ENCODE measurements at regions not wholly inside any gene's neighbourhood (a gene's known extent, or its start where the extent isn't known, plus 50 kb on each side); places are given as distances from the start of the nearest gene placed in this dataset.

GRCh38 chr20:11067359-11067758, 393.6 kb upstream of the JAG1 start:
- Histone ChIP-seq H3K4me1 (no peaks in the 10 kb centered on the region), H3K36me3 (no peaks in the 10 kb centered on the region), H3K27me3 (no peaks in the 10 kb centered on the region), H3K4me3 (ENCODE audit: low read depth, low read length) (no peak overlapping the region), H3K9me3 (no peaks in the 10 kb centered on the region)
- TF ChIP-seq CTCF (IDR thresholded peaks at IDR 0.05; ENCODE audit: low read depth, low read length): no peak
- no peak for DNase-seq

- no peaks in the 10 kb centered on the region for H3K4me1 ChIP-seq
- no peak for DNase-seq
- no peak for TF ChIP-seq CTCF (IDR thresholded peaks at IDR 0.05; ENCODE audit: low read depth, low read length)
- no peak overlapping the region for H3K4me3 ChIP-seq (ENCODE audit: low read depth, low read length)
- no peaks in the 10 kb centered on the region for H3K36me3 ChIP-seq
- H3K9me3 ChIP-seq: no peaks in the 10 kb centered on the region
- no peaks in the 10 kb centered on the region for H3K27me3 ChIP-seq
Measured at GRCh38 chr20:11072982-11073381, 399.2 kb upstream of the JAG1 start.

- no peak for TF ChIP-seq CTCF (IDR thresholded peaks at IDR 0.05; ENCODE audit: low read depth, low read length)
- H3K27me3 ChIP-seq: no peaks in the 10 kb centered on the region
- no peaks in the 10 kb centered on the region for H3K36me3 ChIP-seq
- no peak for DNase-seq
- H3K4me1 ChIP-seq: no peaks in the 10 kb centered on the region
- H3K9me3 ChIP-seq: no peaks in the 10 kb centered on the region
- H3K4me3 ChIP-seq (ENCODE audit: low read depth, low read length): no peak overlapping the region
Measured at GRCh38 chr20:11076434-11077105, 402.8 kb upstream of the JAG1 start.

- Histone ChIP-seq H3K4me1 (no peaks in the 10 kb centered on the region), H3K36me3 (no peaks in the 10 kb centered on the region), H3K9me3 (no peaks in the 10 kb centered on the region), H3K4me3 (ENCODE audit: low read depth, low read length) (no peak overlapping the region), H3K27me3 (no peaks in the 10 kb centered on the region)
- no peak for TF ChIP-seq CTCF (IDR thresholded peaks at IDR 0.05; ENCODE audit: low read depth, low read length)
- no peak for DNase-seq
Measured at GRCh38 chr20:11077226-11077625, 403.4 kb upstream of the JAG1 start.

- H3K9me3 ChIP-seq: no peaks in the 10 kb centered on the region
- DNase-seq: no peak
- H3K4me3 ChIP-seq (ENCODE audit: low read depth, low read length): no peak overlapping the region
- no peaks in the 10 kb centered on the region for H3K27me3 ChIP-seq
- no peak for TF ChIP-seq CTCF (IDR thresholded peaks at IDR 0.05; ENCODE audit: low read depth, low read length)
- H3K36me3 ChIP-seq: no peaks in the 10 kb centered on the region
- no peaks in the 10 kb centered on the region for H3K4me1 ChIP-seq
Measured at GRCh38 chr20:11080010-11080409, 406.2 kb upstream of the JAG1 start.

GRCh38 chr20:11080781-11081377, 407.1 kb upstream of the JAG1 start:
- TF ChIP-seq CTCF (IDR thresholded peaks at IDR 0.05; ENCODE audit: low read depth, low read length): no peak
- Histone ChIP-seq H3K4me3 (ENCODE audit: low read depth, low read length) (no peak overlapping the region), H3K27me3 (no peaks in the 10 kb centered on the region), H3K4me1 (no peaks in the 10 kb centered on the region), H3K36me3 (no peaks in the 10 kb centered on the region), H3K9me3 (no peaks in the 10 kb centered on the region)
- no peak for DNase-seq
